K562 (cell line): ENCODE measurements at regions not wholly inside any gene's neighbourhood (a gene's known extent, or its start where the extent isn't known, plus 50 kb on each side); places are given as distances from the start of the nearest gene placed in this dataset.

ENCODE experiments used
- ATAC-seq: fragments of 200-7000 bp; cut with Tn5 transposase; 3 replicates; pipeline ENCODE4 v1.9.1; 2020; ENCODE audit warnings: moderate library complexity
- BruUV-seq: library from RNA; stranded (reverse); fragments of 400-500 nt; replicated peaks from 2 replicates; lab custom pipeline; 2021; lab: Mats Ljungman, UMichigan
- CTCF ChIA-PET: fragments of 300-600 bp; formaldehyde crosslinking; extraction: SDS; loops from one replicate; lab custom pipeline; 2021; ENCODE audit warnings: low intra/inter-chr PET ratio; lab: Yijun Ruan, JAX
- POLR2A ChIA-PET: fragments of 300-600, 350-650 bp; sonication (Branson Sonifier 250); formaldehyde crosslinking; extraction: SDS; loops from one replicate; lab custom pipeline; 2021; ENCODE audit warnings: antibody characterized with exemption, inconsistent platforms; lab: Yijun Ruan, JAX
- DNase-seq, 4 experiments: peaks; one replicate each; pipeline versions ENCODE4 v3.0.0 to v3.0.0-alpha.2; 2011 to 2018; ENCODE audit warnings: low spot score in 3 of 4, mixed read lengths in 3 of 4; ENCODE audit errors: extremely low read depth in 1 of 4
- FAIRE-seq: peaks from 2 replicates; lab custom pipeline; 2011; peaks lifted over from hg19 to GRCh38; lab: Jason Lieb, UNC
- H2AFZ ChIP-seq: 2 replicates; pipeline ENCODE4 v1.6.0; 2011; ENCODE audit warnings: low read depth, low read length, control low read depth, inconsistent platforms
- H3K27ac ChIP-seq: fragments of 200-600 bp; 3 replicates; pipeline ENCODE4 v1.8.0; 2011; ENCODE audit warnings: low read depth, mild to moderate bottlenecking, control low read depth, inconsistent platforms, low read length, moderate library complexity, mixed read lengths; ENCODE audit errors: extremely low read depth
- H3K27me3 ChIP-seq, 2 experiments: fragments of 300-600 bp in 1 of 2; 2 replicates in 1 of 2; 3 replicates in 1 of 2; pipeline versions ENCODE4 v1.6.0 to v1.8.0; 2011; ENCODE audit warnings: inconsistent platforms in 2 of 2, low read length in 2 of 2, mild to moderate bottlenecking in 1 of 2, mixed read lengths in 1 of 2, moderate library complexity in 1 of 2; ENCODE audit not compliant: control insufficient read depth in 2 of 2, insufficient read depth in 2 of 2
- H3K36me3 ChIP-seq: fragments of 300-600 bp; 3 replicates; pipeline ENCODE4 v1.8.0; 2011; ENCODE audit warnings: mild to moderate bottlenecking, low read length, inconsistent platforms; ENCODE audit not compliant: control insufficient read depth, insufficient read depth
- H3K4me1 ChIP-seq, 2 experiments: fragments of 200-600 bp in 1 of 2; replicated peaks in 1 of 2; 2 replicates in 1 of 2; 3 replicates in 1 of 2; pipeline versions ENCODE4 v1.5.1 to v1.8.0; 2011; ENCODE audit warnings: inconsistent platforms in 2 of 2, low read length in 2 of 2, mild to moderate bottlenecking in 1 of 2, mixed read lengths in 1 of 2, moderate library complexity in 1 of 2; ENCODE audit not compliant: control insufficient read depth in 2 of 2, insufficient read depth in 2 of 2
- H3K4me2 ChIP-seq: 2 replicates; pipeline ENCODE4 v1.6.1; 2011; ENCODE audit warnings: low read length, control low read depth, inconsistent platforms, mixed read lengths; ENCODE audit not compliant: insufficient read depth
- H3K4me3 ChIP-seq: fragments of 200-600 bp; sonication (generic), shearing (Covaris generic); 2 replicates; pipeline ENCODE4 v1.5.1; 2016; ENCODE audit warnings: control low read depth, inconsistent platforms
- H3K79me2 ChIP-seq: fragments of 200-600 bp; 3 replicates; pipeline ENCODE4 v1.8.0; 2011; ENCODE audit warnings: low read length, inconsistent platforms; ENCODE audit not compliant: control insufficient read depth, insufficient read depth
- H3K9ac ChIP-seq, 2 experiments: 2 replicates each; pipeline versions ENCODE4 v1.6.0 to v1.6.1; 2011; ENCODE audit warnings: low read depth in 2 of 2, low read length in 2 of 2, control low read depth in 1 of 2, inconsistent platforms in 1 of 2, mild to moderate bottlenecking in 1 of 2, mixed read lengths in 1 of 2; ENCODE audit not compliant: insufficient read depth in 1 of 2
- H3K9me1 ChIP-seq: one replicate; pipeline ENCODE4 v1.6.0; 2011; ENCODE audit warnings: inconsistent platforms, mild to moderate bottlenecking, low read length, moderate library complexity; ENCODE audit not compliant: control insufficient read depth, insufficient read depth
- H3K9me3 ChIP-seq: replicated peaks from 2 replicates; pipeline ENCODE4 v1.5.1; 2011; ENCODE audit warnings: low read depth, low read length, inconsistent platforms; ENCODE audit not compliant: control insufficient read depth, insufficient read depth
- H4K20me1 ChIP-seq: replicated peaks from 2 replicates; pipeline ENCODE4 v1.6.1; 2011; ENCODE audit warnings: low read length, inconsistent platforms, mixed read lengths; ENCODE audit not compliant: control insufficient read depth, insufficient read depth
- KLF16 ChIP-seq: IDR thresholded peaks from 2 replicates; pipeline ENCODE4 v1.6.1; 2016; ENCODE audit warnings: antibody characterized with exemption
- MCM3 ChIP-seq: fragments of 450-650 bp; IDR thresholded peaks from 2 replicates; pipeline ENCODE4 v1.6.1; 2016
- TCF3 ChIP-seq: sonication (generic); formaldehyde crosslinking; IDR thresholded peaks from 2 replicates; pipeline ENCODE4 v1.4.0; 2020; ENCODE audit warnings: mild to moderate bottlenecking, missing genetic modification reagents
- ZNF274 ChIP-seq: IDR thresholded peaks from 2 replicates; pipeline ENCODE4 v1.6.1; 2011; ENCODE audit warnings: low read depth, mild to moderate bottlenecking, low read length, moderate library complexity, borderline replicate concordance
- ZNF584 ChIP-seq: fragments of 200-800 bp; sonication (Bioruptor generic); IDR thresholded peaks from 2 replicates; pipeline ENCODE4 v1.6.1; 2016; ENCODE audit warnings: low read depth, mild to moderate bottlenecking, missing genetic modification characterization, missing compliant biosample characterization
- ZNF592 ChIP-seq: fragments of 450-650 bp; IDR thresholded peaks from 2 replicates; pipeline ENCODE4 v1.6.1; 2017; ENCODE audit warnings: antibody characterized with exemption, mild to moderate bottlenecking
- WGBS: fragments of 100-300 bp; shearing (Covaris generic); methylation state at CpG from one replicate; pipeline ENCODE4 v1.1.6; 2016; ENCODE audit warnings: low coverage, mixed read lengths; ENCODE audit not compliant: insufficient coverage; ENCODE audit errors: missing lambda C conversion rate; 5-methylcytosine and 5-hydroxymethylcytosine counted together
- in situ Hi-C: fragments of 300-500 bp; cut with MboI; formaldehyde crosslinking; loops from 4 replicates; pipeline ENCODE4 v1.15.0; 2018; ENCODE audit warnings: inconsistent platforms, mixed read lengths
- intact Hi-C: fragments of 100-400 bp; cut with micrococcal nuclease; formaldehyde crosslinking; loops from 2 replicates; pipeline ENCODE4 v1.14.2; 2022

DNA sequence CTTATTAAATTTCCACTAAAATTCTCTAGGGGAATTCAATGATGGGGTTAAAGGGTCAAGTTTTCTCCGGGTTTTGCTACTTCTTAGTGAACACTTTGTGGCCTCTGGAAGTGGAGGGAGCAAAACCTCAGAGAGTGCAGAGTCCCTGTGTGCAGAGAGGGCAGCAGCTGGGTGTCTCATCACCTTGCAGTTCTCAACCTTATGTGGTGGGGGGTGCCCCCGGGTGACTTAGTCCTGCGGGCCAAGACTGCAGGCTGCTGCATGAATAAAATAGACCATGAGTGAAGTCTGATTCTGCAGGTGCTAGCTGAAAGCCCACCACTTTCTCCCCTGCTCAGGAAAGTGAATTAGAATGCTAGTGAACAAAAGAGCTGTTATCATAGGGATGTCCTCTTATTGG is 191.6 kb downstream of the DLEU7 start:
- Histone ChIP-seq H3K4me1 (no peaks in the 10 kb centered on the region; a peak in 1 of 5 replicates), H3K4me3 (no peak overlapping the region), H3K36me3 (no peaks in the 10 kb centered on the region), H3K9ac (no peak overlapping the region), H3K27me3 (no peaks in the 10 kb centered on the region; a peak in 2 of 5 replicates), H3K4me2 (no peak overlapping the region), H3K9me3 (no peaks in the 10 kb centered on the region), H2AFZ (no peak overlapping the region), H3K79me2 (no peaks in the 10 kb centered on the region), H3K9me1 (no peaks in the 10 kb centered on the region), H3K27ac (no peak overlapping the region), H4K20me1 (no peaks in the 10 kb centered on the region)
- in situ Hi-C loops (no loop called here), intact Hi-C loops (no loop called here)
- no peak for ATAC-seq
- CTCF ChIA-PET = no interaction called here
- FAIRE-seq = no peak
- 3% methylated on average over 3 of the region's 3 CpGs for WGBS
- no TSS peak for BruUV-seq
- no peak for DNase-seq
- POLR2A ChIA-PET = no interaction called here
- TF ChIP-seq MCM3 (no peak), KLF16 (no peak), ZNF274 (no peak), TCF3 (CRISPR knock-in tag) (no peak), ZNF592 (no peak), ZNF584 (CRISPR knock-in tag) (no peak)
